SJSA1 (cell line): ENCODE measurements at regions not wholly inside any gene's neighbourhood (a gene's known extent, or its start where the extent isn't known, plus 50 kb on each side); places are given as distances from the start of the nearest gene placed in this dataset.

Source experiments
- DNase-seq, 2 experiments: peaks; one replicate each; pipeline ENCODE4 v3.0.0-alpha.2; 2015 to 2020; ENCODE audit warnings: low spot score in 2 of 2, low read depth in 1 of 2
- H3K27ac ChIP-seq: fragments of 250-450 bp; sonication (Bioruptor Pico); 2 replicates; pipeline ENCODE4 v1.5.1; 2020; ENCODE audit warnings: mild to moderate bottlenecking, moderate library complexity
- H3K27me3 ChIP-seq: fragments of 250-450 bp; sonication (Bioruptor Pico); replicated peaks from 2 replicates; pipeline ENCODE4 v1.5.1; 2020; ENCODE audit warnings: mild to moderate bottlenecking, moderate library complexity
- H3K36me3 ChIP-seq: fragments of 250-450 bp; sonication (Bioruptor Pico); 2 replicates; pipeline ENCODE4 v1.5.1; 2020; ENCODE audit warnings: mild to moderate bottlenecking
- H3K4me1 ChIP-seq: fragments of 250-450 bp; sonication (Bioruptor Pico); replicated peaks from 2 replicates; pipeline ENCODE4 v1.6.1; 2021; ENCODE audit warnings: mild to moderate bottlenecking
- H3K4me3 ChIP-seq: fragments of 250-450 bp; sonication (Bioruptor Pico); 2 replicates; pipeline ENCODE4 v1.5.1; 2020; ENCODE audit warnings: mild to moderate bottlenecking
- H3K9me3 ChIP-seq: fragments of 250-450 bp; sonication (Bioruptor Pico); replicated peaks from 2 replicates; pipeline ENCODE4 v1.5.1; 2020; ENCODE audit warnings: mild to moderate bottlenecking

- no peaks in the 10 kb centered on the region for H3K9me3 ChIP-seq
- no peak overlapping the region for H3K27ac ChIP-seq
- no peak for DNase-seq
- no peaks in the 10 kb centered on the region for H3K36me3 ChIP-seq
- no peak overlapping the region for H3K4me3 ChIP-seq
- no peaks in the 10 kb centered on the region for H3K4me1 ChIP-seq
- H3K27me3 ChIP-seq: no peaks in the 10 kb centered on the region
These were observed 434.0 kb downstream of the INHBA start for GRCh38 chr7:41268878-41269277.

- DNase-seq: no peak
- H3K27ac ChIP-seq: no peak overlapping the region
- H3K27me3 ChIP-seq: no peaks in the 10 kb centered on the region
- no peak overlapping the region for H3K4me3 ChIP-seq
- peaks cover 9% of the 10 kb centered on the region for H3K4me1 ChIP-seq
- H3K36me3 ChIP-seq: no peaks in the 10 kb centered on the region
- no peaks in the 10 kb centered on the region for H3K9me3 ChIP-seq
These were observed 441.8 kb downstream of the INHBA start for GRCh38 chr7:41261080-41261479.

- no peaks in the 10 kb centered on the region for H3K9me3 ChIP-seq
- no peaks in the 10 kb centered on the region for H3K27me3 ChIP-seq
- DNase-seq: no peak
- no peaks in the 10 kb centered on the region for H3K36me3 ChIP-seq
- peaks cover 13% of the 10 kb centered on the region for H3K4me1 ChIP-seq
- H3K4me3 ChIP-seq: no peak overlapping the region
- H3K27ac ChIP-seq: no peak overlapping the region
These were observed 445.2 kb downstream of the INHBA start for GRCh38 chr7:41257660-41258059.

GRCh38 chr7:41256186-41256945 lies 446.5 kb downstream of the INHBA start:
- Histone ChIP-seq H3K27ac (peak overlapping the region; percentile 65), H3K36me3 (no peaks in the 10 kb centered on the region)
- peak in 1 of 2 experiments; percentile 41 for DNase-seq

GRCh38 chr7:41255716-41256115 lies 447.2 kb downstream of the INHBA start:
- H3K36me3 ChIP-seq: no peaks in the 10 kb centered on the region
- H3K4me1 ChIP-seq: peaks cover 13% of the 10 kb centered on the region
- no peaks in the 10 kb centered on the region for H3K9me3 ChIP-seq
- no peaks in the 10 kb centered on the region for H3K27me3 ChIP-seq
- no peak overlapping the region for H3K4me3 ChIP-seq
- DNase-seq: no peak
- H3K27ac ChIP-seq: peak overlapping the region; percentile 65; the same call in 1 of the 2 replicates

More at GRCh38 chr7:41256186-41256945, 446.5 kb downstream of the INHBA start:
- Histone ChIP-seq H3K4me3 (no peak overlapping the region), H3K9me3 (no peaks in the 10 kb centered on the region), H3K27me3 (no peaks in the 10 kb centered on the region), H3K4me1 (peaks cover 13% of the 10 kb centered on the region)

- Histone ChIP-seq H3K4me3 (no peak overlapping the region), H3K27ac (no peak overlapping the region), H3K36me3 (no peaks in the 10 kb centered on the region), H3K4me1 (peaks cover 13% of the 10 kb centered on the region), H3K9me3 (no peaks in the 10 kb centered on the region), H3K27me3 (no peaks in the 10 kb centered on the region)
- no peak for DNase-seq
These were observed 447.8 kb downstream of the INHBA start for GRCh38 chr7:41255113-41255512.

GRCh38 chr7:41252957-41253356 lies 449.9 kb downstream of the INHBA start:
- H3K27me3 ChIP-seq: no peaks in the 10 kb centered on the region
- no peak overlapping the region for H3K4me3 ChIP-seq
- H3K27ac ChIP-seq: no peak overlapping the region
- no peaks in the 10 kb centered on the region for H3K36me3 ChIP-seq
- peaks cover 18% of the 10 kb centered on the region for H3K4me1 ChIP-seq
- DNase-seq: no peak
- no peaks in the 10 kb centered on the region for H3K9me3 ChIP-seq

- no peaks in the 10 kb centered on the region for H3K36me3 ChIP-seq
- no peak for DNase-seq
- no peak overlapping the region for H3K4me3 ChIP-seq
- H3K27me3 ChIP-seq: no peaks in the 10 kb centered on the region
- H3K27ac ChIP-seq: no peak overlapping the region
- H3K9me3 ChIP-seq: no peaks in the 10 kb centered on the region
- peaks cover 22% of the 10 kb centered on the region for H3K4me1 ChIP-seq
These were observed 450.3 kb downstream of the INHBA start for GRCh38 chr7:41252551-41252950.

GRCh38 chr7:41247143-41247865 lies 455.6 kb downstream of the INHBA start:
- Histone ChIP-seq H3K27me3 (no peaks in the 10 kb centered on the region), H3K4me3 (no peak overlapping the region), H3K9me3 (no peaks in the 10 kb centered on the region), H3K36me3 (no peaks in the 10 kb centered on the region), H3K27ac (0 out of 2 replicates have a peak overlapping the region, but pooled peaks have one; percentile 31), H3K4me1 (peaks cover 15% of the 10 kb centered on the region)
- peak; percentile 62 to 72 for DNase-seq

GRCh38 chr7:41245916-41246315 lies 457.0 kb downstream of the INHBA start:
- Histone ChIP-seq H3K27ac (no peak overlapping the region), H3K9me3 (no peaks in the 10 kb centered on the region), H3K36me3 (no peaks in the 10 kb centered on the region), H3K27me3 (no peaks in the 10 kb centered on the region), H3K4me1 (peaks cover 15% of the 10 kb centered on the region), H3K4me3 (no peak overlapping the region)
- no peak for DNase-seq

- Histone ChIP-seq H3K36me3 (no peaks in the 10 kb centered on the region), H3K9me3 (no peaks in the 10 kb centered on the region), H3K4me3 (no peak overlapping the region), H3K4me1 (peaks cover 20% of the 10 kb centered on the region), H3K27me3 (no peaks in the 10 kb centered on the region), H3K27ac (no peak overlapping the region)
- no peak for DNase-seq
These were observed 458.6 kb downstream of the INHBA start for GRCh38 chr7:41244246-41244645.

- no peaks in the 10 kb centered on the region for H3K9me3 ChIP-seq
- H3K4me3 ChIP-seq: no peak overlapping the region
- H3K36me3 ChIP-seq: no peaks in the 10 kb centered on the region
- H3K27me3 ChIP-seq: no peaks in the 10 kb centered on the region
- DNase-seq: no peak
- peaks cover 24% of the 10 kb centered on the region for H3K4me1 ChIP-seq
- H3K27ac ChIP-seq: no peak overlapping the region
These were observed 461.2 kb downstream of the INHBA start for GRCh38 chr7:41241641-41242040.

GRCh38 chr7:41239596-41239995 lies 463.3 kb downstream of the INHBA start:
- Histone ChIP-seq H3K4me1 (peaks cover 29% of the 10 kb centered on the region), H3K36me3 (no peaks in the 10 kb centered on the region), H3K9me3 (no peaks in the 10 kb centered on the region), H3K27ac (no peak overlapping the region), H3K27me3 (no peaks in the 10 kb centered on the region), H3K4me3 (no peak overlapping the region)
- DNase-seq: no peak

- no peaks in the 10 kb centered on the region for H3K9me3 ChIP-seq
- H3K27ac ChIP-seq: peak overlapping the region; percentile 4; the same call in 1 of the 2 replicates
- no peak overlapping the region for H3K4me3 ChIP-seq
- peaks cover 29% of the 10 kb centered on the region for H3K4me1 ChIP-seq
- DNase-seq: peak in 1 of 2 experiments; percentile 45
- H3K27me3 ChIP-seq: no peaks in the 10 kb centered on the region
- no peaks in the 10 kb centered on the region for H3K36me3 ChIP-seq
These were observed 464.0 kb downstream of the INHBA start for GRCh38 chr7:41238851-41239331.
